Ascending aorta (tissue), 2 donors: ENCODE measurements at regions not wholly inside any gene's neighbourhood (a gene's known extent, or its start where the extent isn't known, plus 50 kb on each side); places are given as distances from the start of the nearest gene placed in this dataset.

Source experiments
- DNase-seq, 2 donors: peaks; one replicate each; pipeline ENCODE4 v3.0.0-alpha.2; 2019; ENCODE audit warnings: low spot score in 2 of 2
- H3K27ac ChIP-seq, 2 donors: fragments of 200-600 bp; sonication (generic); one replicate each; pipeline ENCODE4 v1.5.1; 2016 to 2017; ENCODE audit warnings: mild to moderate bottlenecking in 1 of 2
- H3K27me3 ChIP-seq: fragments of 200-600 bp; sonication (generic); one replicate; pipeline ENCODE4 v1.5.1; 2017
- H3K36me3 ChIP-seq, 2 donors: fragments of 200-600 bp; sonication (generic); one replicate each; pipeline ENCODE4 v1.5.1; 2016
- H3K4me1 ChIP-seq, 2 donors: fragments of 200-600 bp; sonication (generic); one replicate each; pipeline ENCODE4 v1.5.1; 2016 to 2017; ENCODE audit warnings: mild to moderate bottlenecking in 1 of 2
- H3K4me3 ChIP-seq, 2 donors: fragments of 200-600 bp; sonication (generic); one replicate each; pipeline ENCODE4 v1.5.1; 2016 to 2017; ENCODE audit warnings: mild to moderate bottlenecking in 1 of 2
- H3K9me3 ChIP-seq, 2 donors: fragments of 200-600 bp; sonication (generic); one replicate each; pipeline ENCODE4 v1.5.1; 2016
- intact Hi-C: fragments of 100-400 bp; cut with DNase I; formaldehyde crosslinking; loops from one replicate; pipeline ENCODE4 v1.15.1; 2023
- TF ChIP-seq, protein P1 (sequence below), 3 experiments: fragments of 200-600 bp in 2 of 3; fragments of 450-650 bp in 1 of 3; sonication (generic) in 2 of 3; IDR thresholded peaks; one replicate each; pipeline ENCODE4 v1.5.1; 2016 to 2019; ENCODE audit warnings: antibody characterized with exemption in 3 of 3, mild to moderate bottlenecking in 1 of 3, moderate library complexity in 1 of 3

DNA sequence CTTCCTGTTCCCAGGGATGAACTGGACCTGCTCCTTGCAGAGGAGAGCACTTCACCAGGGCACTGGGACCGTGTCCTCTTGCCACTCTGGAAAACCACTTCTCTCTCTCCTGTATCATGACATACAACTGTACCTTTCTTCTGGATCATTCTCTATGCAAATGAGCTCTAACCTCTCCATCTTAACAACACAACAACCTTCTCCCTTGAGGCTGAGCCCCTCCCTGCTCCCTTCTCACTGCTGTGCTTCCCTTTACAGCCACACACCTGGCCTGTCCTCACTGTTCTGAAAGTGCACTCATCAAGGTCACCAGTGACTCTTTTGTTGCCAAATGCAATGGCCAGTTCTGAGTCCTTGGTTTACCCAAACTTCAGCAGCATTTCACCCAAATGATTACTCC is 54.5 kb upstream of the MRPS6 start:
- no peak for DNase-seq
- no peak overlapping the region for H3K4me3 ChIP-seq
- peaks cover 0 to 4% of the 10 kb centered on the region in 2 donors for H3K9me3 ChIP-seq
- intact Hi-C loops, result no loop called here
- H3K27ac ChIP-seq, result no peak overlapping the region
- TF ChIP-seq, protein P1, sequence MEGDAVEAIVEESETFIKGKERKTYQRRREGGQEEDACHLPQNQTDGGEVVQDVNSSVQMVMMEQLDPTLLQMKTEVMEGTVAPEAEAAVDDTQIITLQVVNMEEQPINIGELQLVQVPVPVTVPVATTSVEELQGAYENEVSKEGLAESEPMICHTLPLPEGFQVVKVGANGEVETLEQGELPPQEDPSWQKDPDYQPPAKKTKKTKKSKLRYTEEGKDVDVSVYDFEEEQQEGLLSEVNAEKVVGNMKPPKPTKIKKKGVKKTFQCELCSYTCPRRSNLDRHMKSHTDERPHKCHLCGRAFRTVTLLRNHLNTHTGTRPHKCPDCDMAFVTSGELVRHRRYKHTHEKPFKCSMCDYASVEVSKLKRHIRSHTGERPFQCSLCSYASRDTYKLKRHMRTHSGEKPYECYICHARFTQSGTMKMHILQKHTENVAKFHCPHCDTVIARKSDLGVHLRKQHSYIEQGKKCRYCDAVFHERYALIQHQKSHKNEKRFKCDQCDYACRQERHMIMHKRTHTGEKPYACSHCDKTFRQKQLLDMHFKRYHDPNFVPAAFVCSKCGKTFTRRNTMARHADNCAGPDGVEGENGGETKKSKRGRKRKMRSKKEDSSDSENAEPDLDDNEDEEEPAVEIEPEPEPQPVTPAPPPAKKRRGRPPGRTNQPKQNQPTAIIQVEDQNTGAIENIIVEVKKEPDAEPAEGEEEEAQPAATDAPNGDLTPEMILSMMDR (IDR thresholded peaks at IDR 0.05), result no peak
- no peaks in the 10 kb centered on the region for H3K27me3 ChIP-seq
- peaks cover 0 to 5% of the 10 kb centered on the region in 2 donors for H3K4me1 ChIP-seq
- H3K36me3 ChIP-seq, result no peaks in the 10 kb centered on the region

DNA sequence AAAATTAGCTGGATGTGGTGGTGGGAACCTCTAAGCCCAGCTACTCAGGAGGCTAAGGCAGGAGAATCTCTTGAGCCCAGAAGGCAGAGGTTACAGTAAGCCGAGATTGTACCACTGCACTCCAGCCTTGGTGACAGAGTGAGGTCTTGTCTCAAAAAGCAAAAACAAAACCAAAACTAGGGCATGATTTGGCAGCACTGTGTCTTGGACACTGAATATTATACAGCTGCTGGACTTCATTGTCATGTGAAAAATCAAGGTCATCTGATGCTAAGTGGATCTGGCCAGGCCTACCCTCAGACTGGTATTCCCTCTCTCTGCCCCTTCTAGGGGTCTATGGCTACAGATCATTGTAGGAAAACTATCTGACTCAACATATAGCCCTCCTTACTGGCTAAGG is 55.2 kb upstream of the MRPS6 start:
- no peaks in the 10 kb centered on the region for H3K27me3 ChIP-seq
- no peak for DNase-seq
- TF ChIP-seq, protein P1 (IDR thresholded peaks at IDR 0.05), result no peak
- intact Hi-C loops, result no loop called here
- no peak overlapping the region for H3K4me3 ChIP-seq
- H3K36me3 ChIP-seq, result no peaks in the 10 kb centered on the region
- peaks cover 0 to 5% of the 10 kb centered on the region in 2 donors for H3K4me1 ChIP-seq
- H3K27ac ChIP-seq, result no peak overlapping the region
- peaks cover 0 to 4% of the 10 kb centered on the region in 2 donors for H3K9me3 ChIP-seq

GRCh38 chr21:34017039-34017961 is 56.1 kb upstream of the MRPS6 start:
- H3K4me3 ChIP-seq, result no peak overlapping the region
- H3K27me3 ChIP-seq, result no peaks in the 10 kb centered on the region
- peaks cover 0 to 7% of the 10 kb centered on the region in 2 donors for H3K9me3 ChIP-seq
- no peak overlapping the region for H3K27ac ChIP-seq
- DNase-seq, result no peak
- TF ChIP-seq, protein P1 (IDR thresholded peaks at IDR 0.05), result no peak
- no peaks in the 10 kb centered on the region for H3K36me3 ChIP-seq
- intact Hi-C loops, result no loop called here
- H3K4me1 ChIP-seq, result peaks cover 0 to 5% of the 10 kb centered on the region in 2 donors

- Histone ChIP-seq H3K27me3 (no peaks in the 10 kb centered on the region), H3K4me3 (no peak overlapping the region), H3K27ac (no peak overlapping the region), H3K4me1 (no peaks in the 10 kb centered on the region), H3K36me3 (no peaks in the 10 kb centered on the region), H3K9me3 (peaks cover 0 to 25% of the 10 kb centered on the region in 2 donors)
- DNase-seq, result no peak
- TF ChIP-seq, protein P1 (IDR thresholded peaks at IDR 0.05), result no peak
- intact Hi-C loops, result no loop called here
Observed at GRCh38 chr21:34012640-34013039, 60.7 kb upstream of the MRPS6 start.

- intact Hi-C loops, result no loop called here
- TF ChIP-seq, protein P1 (IDR thresholded peaks at IDR 0.05), result no peak
- Histone ChIP-seq H3K27ac (no peak overlapping the region), H3K27me3 (no peaks in the 10 kb centered on the region), H3K4me1 (no peaks in the 10 kb centered on the region), H3K4me3 (no peak overlapping the region), H3K36me3 (no peaks in the 10 kb centered on the region), H3K9me3 (peaks cover 0 to 25% of the 10 kb centered on the region in 2 donors)
- DNase-seq, result no peak
Observed at GRCh38 chr21:34011660-34012059, 61.7 kb upstream of the MRPS6 start.
